ENCODE measurements at regions not wholly inside any gene's neighbourhood (a gene's known extent, or its start where the extent isn't known, plus 50 kb on each side); places are given as distances from the start of the nearest gene placed in this dataset.

GRCh38 chr5:3304346-3304745, 291.3 kb upstream of the IRX1 start:
- TF ChIP-seq SRF (IDR thresholded peaks at IDR 0.05; ENCODE audit: low read depth) (no peak), EZH2 (IDR thresholded peaks at IDR 0.05) (no peak), SP1 (IDR thresholded peaks at IDR 0.05; ENCODE audit: low read depth) (no peak), ZFX (IDR thresholded peaks at IDR 0.05) (no peak), CEBPB (IDR thresholded peaks at IDR 0.05; ENCODE audit: low read depth) (no peak), FOSL1 (IDR thresholded peaks at IDR 0.05; ENCODE audit: low read depth) (no peak), EGR1 (IDR thresholded peaks at IDR 0.05; ENCODE audit: low read depth) (no peak), TCF7L2 (IDR thresholded peaks at IDR 0.05; ENCODE audit: borderline replicate concordance, extremely low read depth, insufficient read depth, insufficient read length) (no peak), RAD21 (IDR thresholded peaks at IDR 0.05; ENCODE audit: low read depth) (no peak), POLR2AphosphoS5 (IDR thresholded peaks at IDR 0.05; ENCODE audit: low read depth, low read length) (no peak), CTCF (IDR thresholded peaks at IDR 0.05 in 2 of 3, conservative IDR thresholded peaks at IDR 0.05 in 1 of 3; ENCODE audit: borderline replicate concordance in 1 of 3, insufficient read depth in 1 of 3, low read depth in 2 of 3, low read length in 2 of 3) (no peak), ELF1 (IDR thresholded peaks at IDR 0.05; ENCODE audit: borderline replicate concordance, low read depth) (no peak), JUND (IDR thresholded peaks at IDR 0.05) (no peak), YY1 (IDR thresholded peaks at IDR 0.05; ENCODE audit: extremely low read depth, insufficient replicate concordance, low read depth, low read length) (no peak)
- TF ChIP-seq, protein P1, sequence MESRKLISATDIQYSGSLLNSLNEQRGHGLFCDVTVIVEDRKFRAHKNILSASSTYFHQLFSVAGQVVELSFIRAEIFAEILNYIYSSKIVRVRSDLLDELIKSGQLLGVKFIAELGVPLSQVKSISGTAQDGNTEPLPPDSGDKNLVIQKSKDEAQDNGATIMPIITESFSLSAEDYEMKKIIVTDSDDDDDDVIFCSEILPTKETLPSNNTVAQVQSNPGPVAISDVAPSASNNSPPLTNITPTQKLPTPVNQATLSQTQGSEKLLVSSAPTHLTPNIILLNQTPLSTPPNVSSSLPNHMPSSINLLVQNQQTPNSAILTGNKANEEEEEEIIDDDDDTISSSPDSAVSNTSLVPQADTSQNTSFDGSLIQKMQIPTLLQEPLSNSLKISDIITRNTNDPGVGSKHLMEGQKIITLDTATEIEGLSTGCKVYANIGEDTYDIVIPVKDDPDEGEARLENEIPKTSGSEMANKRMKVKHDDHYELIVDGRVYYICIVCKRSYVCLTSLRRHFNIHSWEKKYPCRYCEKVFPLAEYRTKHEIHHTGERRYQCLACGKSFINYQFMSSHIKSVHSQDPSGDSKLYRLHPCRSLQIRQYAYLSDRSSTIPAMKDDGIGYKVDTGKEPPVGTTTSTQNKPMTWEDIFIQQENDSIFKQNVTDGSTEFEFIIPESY (IDR thresholded peaks at IDR 0.05; ENCODE audit: extremely low read depth, insufficient replicate concordance, low read length): no peak
- TF ChIP-seq, protein P2, sequence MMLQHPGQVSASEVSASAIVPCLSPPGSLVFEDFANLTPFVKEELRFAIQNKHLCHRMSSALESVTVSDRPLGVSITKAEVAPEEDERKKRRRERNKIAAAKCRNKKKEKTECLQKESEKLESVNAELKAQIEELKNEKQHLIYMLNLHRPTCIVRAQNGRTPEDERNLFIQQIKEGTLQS (IDR thresholded peaks at IDR 0.05): no peak
- TF ChIP-seq, protein P3, sequence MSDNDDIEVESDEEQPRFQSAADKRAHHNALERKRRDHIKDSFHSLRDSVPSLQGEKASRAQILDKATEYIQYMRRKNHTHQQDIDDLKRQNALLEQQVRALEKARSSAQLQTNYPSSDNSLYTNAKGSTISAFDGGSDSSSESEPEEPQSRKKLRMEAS (IDR thresholded peaks at IDR 0.05): no peak
- intact Hi-C loops (cut with micrococcal nuclease): no loop called here
- no peak overlapping the region for H3K27ac ChIP-seq (ENCODE audit: low read depth, low read length)
- CTCF ChIA-PET: no interaction called here
- RAD21 ChIA-PET (ENCODE audit: low non-redundant PET in 1 of 2, low total read pairs in 2 of 2, uncharacterized antibody in 2 of 2, unreplicated experiment in 2 of 2): no interaction called here
- no peak overlapping the region for H2AFZ ChIP-seq (ENCODE audit: low read depth, low read length, poor library complexity, severe bottlenecking)
- H3K9me3 ChIP-seq (ENCODE audit: control insufficient read depth in 1 of 2, insufficient read depth in 1 of 2, low read depth in 1 of 2, low read length in 2 of 2): peaks cover 5 to 19% of the 10 kb centered on the region in 2 experiments; a peak in 2 of 4 replicates
- DNase-seq (ENCODE audit: low read depth, low spot score) (no peak), ATAC-seq (no peak)
- no peak overlapping the region for H3K4me3 ChIP-seq (replicated peaks in 1 of 2; ENCODE audit: low read depth in 1 of 2, low read length in 2 of 2)
- no peaks in the 10 kb centered on the region for H3K36me3 ChIP-seq (ENCODE audit: control insufficient read depth in 1 of 2, insufficient read depth in 2 of 2, low read length in 2 of 2)
- POLR2A ChIA-PET: no interaction called here
- no peak overlapping the region for H3K4me2 ChIP-seq (ENCODE audit: low read length)
- no peaks in the 10 kb centered on the region for H3K27me3 ChIP-seq (ENCODE audit: insufficient read depth, low read length)
- H3K9ac ChIP-seq (ENCODE audit: low read length): no peak overlapping the region
- BruUV-seq (replicated peaks): no TSS peak
- no peaks in the 10 kb centered on the region for H4K20me1 ChIP-seq (ENCODE audit: insufficient read depth)
- H3K79me2 ChIP-seq (ENCODE audit: insufficient read depth, low read length): no peaks in the 10 kb centered on the region
- no peaks in the 10 kb centered on the region for H3K9me2 ChIP-seq (ENCODE audit: insufficient read depth)
- H3K4me1 ChIP-seq (ENCODE audit: control insufficient read depth in 1 of 2, insufficient read depth in 2 of 2, low read length in 2 of 2): no peaks in the 10 kb centered on the region
